ENCODE measurements at regions not wholly inside any gene's neighbourhood (a gene's known extent, or its start where the extent isn't known, plus 50 kb on each side); places are given as distances from the start of the nearest gene placed in this dataset.

- TF ChIP-seq POLR2A (IDR thresholded peaks at IDR 0.05; ENCODE audit: low read depth, low read length) (no peak), CTCF (IDR thresholded peaks at IDR 0.05; ENCODE audit: extremely low read depth in 1 of 2, insufficient read depth in 1 of 2, low read depth in 1 of 2, low read length in 2 of 2) (no peak), EZH2 (IDR thresholded peaks at IDR 0.05; ENCODE audit: borderline replicate concordance, low read depth, low read length, severe bottlenecking) (no peak), MAX (IDR thresholded peaks at IDR 0.05; ENCODE audit: insufficient read depth, insufficient read length) (no peak), POLR2AphosphoS5 (IDR thresholded peaks at IDR 0.05; ENCODE audit: insufficient read depth, low read depth, low read length) (no peak)
Observed at GRCh38 chr6:134464690-134465411, 146.9 kb upstream of the SGK1 start.

All from endothelial cell of umbilical vein (primary cell).